Stimulated activated memory B cell treated with anti-CD40 and anti-IgM and Interleukin-4, amounts not matched to agents 10 μg/mL and 1 μg/mL and 100 μg/mL, for 72 hours (primary cell): ENCODE measurements at regions not wholly inside any gene's neighbourhood (a gene's known extent, or its start where the extent isn't known, plus 50 kb on each side); places are given as distances from the start of the nearest gene placed in this dataset.
"Not testable (repeated sequence)": the region's sequence is repeated elsewhere in the genome, so short reads cannot be mapped to it uniquely, and the experiment has no call there.

Experiments used
- ATAC-seq: fragments of 150-1000 bp; cut with Tn5 transposase; 2 replicates; pipeline ENCODE4 v1.10.0; 2021
- H3K27ac Mint-ChIP-seq: one replicate; pipeline ENCODE4 v1.8.0; 2022; ENCODE audit warnings: mild to moderate bottlenecking, mixed read lengths
- H3K27me3 Mint-ChIP-seq: one replicate; pipeline ENCODE4 v1.8.0; 2022; ENCODE audit warnings: mixed read lengths
- H3K36me3 Mint-ChIP-seq: one replicate; pipeline ENCODE4 v1.8.0; 2022; ENCODE audit warnings: mixed read lengths
- H3K4me1 Mint-ChIP-seq: one replicate; pipeline ENCODE4 v1.8.0; 2022; ENCODE audit warnings: mixed read lengths
- H3K4me3 Mint-ChIP-seq: one replicate; pipeline ENCODE4 v1.8.0; 2022; ENCODE audit warnings: mild to moderate bottlenecking, moderate library complexity, mixed read lengths
- H3K9me3 Mint-ChIP-seq: one replicate; pipeline ENCODE4 v1.8.0; 2022; ENCODE audit warnings: mixed read lengths

GRCh38 chr14:53444677-53445312, 291.7 kb upstream of the DDHD1 start:
- Mint-ChIP-seq H3K9me3 (no peaks in the 10 kb centered on the region), H3K27ac (no peak overlapping the region)

GRCh38 chr14:53441789-53442188, 288.7 kb upstream of the DDHD1 start:
- no peaks in the 10 kb centered on the region for H3K36me3 Mint-ChIP-seq

More at GRCh38 chr14:53444677-53445312, 291.7 kb upstream of the DDHD1 start:
- Mint-ChIP-seq H3K4me3 (no peak overlapping the region), H3K36me3 (no peaks in the 10 kb centered on the region), H3K27me3 (peaks cover 7% of the 10 kb centered on the region), H3K4me1 (no peaks in the 10 kb centered on the region)
- no peak for ATAC-seq

GRCh38 chr14:53437858-53438257, 284.7 kb upstream of the DDHD1 start:
- H3K36me3 Mint-ChIP-seq, result no peaks in the 10 kb centered on the region
- H3K9me3 Mint-ChIP-seq, result peaks cover 5% of the 10 kb centered on the region
- H3K27ac Mint-ChIP-seq, result no peak overlapping the region
- H3K4me1 Mint-ChIP-seq, result no peaks in the 10 kb centered on the region
- no peaks in the 10 kb centered on the region for H3K27me3 Mint-ChIP-seq
- no peak overlapping the region for H3K4me3 Mint-ChIP-seq
- no peak for ATAC-seq

More at GRCh38 chr14:53441789-53442188, 288.7 kb upstream of the DDHD1 start:
- Mint-ChIP-seq H3K4me3 (no peak overlapping the region), H3K9me3 (peaks cover 5% of the 10 kb centered on the region), H3K27me3 (no peaks in the 10 kb centered on the region), H3K4me1 (no peaks in the 10 kb centered on the region), H3K27ac (no peak overlapping the region)
- ATAC-seq, result no peak

GRCh38 chr14:53432378-53432802, 279.3 kb upstream of the DDHD1 start:
- no peak overlapping the region for H3K4me3 Mint-ChIP-seq
- H3K36me3 Mint-ChIP-seq, result no peaks in the 10 kb centered on the region
- H3K27me3 Mint-ChIP-seq, result no peaks in the 10 kb centered on the region
- no peaks in the 10 kb centered on the region for H3K9me3 Mint-ChIP-seq
- peak; percentile 59 for ATAC-seq
- H3K27ac Mint-ChIP-seq, result no peak overlapping the region
- no peaks in the 10 kb centered on the region for H3K4me1 Mint-ChIP-seq

- ATAC-seq, result no peak
- Mint-ChIP-seq H3K9me3 (peaks cover 4% of the 10 kb centered on the region), H3K4me3 (no peak overlapping the region), H3K4me1 (no peaks in the 10 kb centered on the region), H3K27ac (no peak overlapping the region), H3K27me3 (no peaks in the 10 kb centered on the region), H3K36me3 (no peaks in the 10 kb centered on the region)
Observed at GRCh38 chr14:53430870-53431269, 277.7 kb upstream of the DDHD1 start.

GRCh38 chr14:53412819-53413675, 259.9 kb upstream of the DDHD1 start:
- Mint-ChIP-seq H3K27ac (no peak overlapping the region), H3K9me3 (peaks cover 16% of the 10 kb centered on the region), H3K36me3 (peaks cover 14% of the 10 kb centered on the region), H3K4me3 (no peak overlapping the region), H3K27me3 (no peaks in the 10 kb centered on the region), H3K4me1 (no peaks in the 10 kb centered on the region)
- peak; percentile 58 for ATAC-seq

GRCh38 chr14:53411125-53411524, 258.0 kb upstream of the DDHD1 start:
- Mint-ChIP-seq H3K27ac (no peak overlapping the region), H3K4me3 (no peak overlapping the region), H3K27me3 (no peaks in the 10 kb centered on the region), H3K4me1 (no peaks in the 10 kb centered on the region), H3K9me3 (peaks cover 3% of the 10 kb centered on the region), H3K36me3 (peaks cover under 1% of the 10 kb centered on the region)
- ATAC-seq, result no peak

GRCh38 chr14:53409969-53410368, 256.8 kb upstream of the DDHD1 start:
- no peak for ATAC-seq
- H3K9me3 Mint-ChIP-seq, result no peaks in the 10 kb centered on the region
- no peak overlapping the region for H3K4me3 Mint-ChIP-seq
- no peaks in the 10 kb centered on the region for H3K27me3 Mint-ChIP-seq
- no peaks in the 10 kb centered on the region for H3K4me1 Mint-ChIP-seq
- H3K36me3 Mint-ChIP-seq, result no peaks in the 10 kb centered on the region
- H3K27ac Mint-ChIP-seq, result no peak overlapping the region

- Mint-ChIP-seq H3K4me3 (no peak overlapping the region), H3K36me3 (no peaks in the 10 kb centered on the region), H3K27ac (no peak overlapping the region), H3K9me3 (no peaks in the 10 kb centered on the region), H3K4me1 (no peaks in the 10 kb centered on the region), H3K27me3 (no peaks in the 10 kb centered on the region)
- no peak for ATAC-seq
Observed at GRCh38 chr14:53409289-53409688, 256.2 kb upstream of the DDHD1 start.

- Mint-ChIP-seq H3K9me3 (no peaks in the 10 kb centered on the region), H3K4me1 (no peaks in the 10 kb centered on the region), H3K27ac (no peak overlapping the region), H3K36me3 (no peaks in the 10 kb centered on the region), H3K4me3 (no peak overlapping the region), H3K27me3 (no peaks in the 10 kb centered on the region)
- peak; percentile 8 for ATAC-seq
Observed at GRCh38 chr14:53408175-53408879, 255.2 kb upstream of the DDHD1 start.

- Mint-ChIP-seq H3K27me3 (no peaks in the 10 kb centered on the region), H3K9me3 (no peaks in the 10 kb centered on the region), H3K36me3 (no peaks in the 10 kb centered on the region), H3K4me3 (no peak overlapping the region), H3K27ac (no peak overlapping the region), H3K4me1 (no peaks in the 10 kb centered on the region)
- no peak for ATAC-seq
Observed at GRCh38 chr14:53406519-53406918, 253.4 kb upstream of the DDHD1 start.

GRCh38 chr14:53401646-53402045, 248.5 kb upstream of the DDHD1 start:
- Mint-ChIP-seq H3K27ac (no peak overlapping the region), H3K27me3 (peaks cover 9% of the 10 kb centered on the region), H3K9me3 (peaks cover 4% of the 10 kb centered on the region), H3K36me3 (no peaks in the 10 kb centered on the region), H3K4me1 (no peaks in the 10 kb centered on the region), H3K4me3 (no peak overlapping the region)
- no peak for ATAC-seq

- peaks cover 12% of the 10 kb centered on the region for H3K9me3 Mint-ChIP-seq
- H3K4me1 Mint-ChIP-seq, result no peaks in the 10 kb centered on the region
- no peak overlapping the region for H3K4me3 Mint-ChIP-seq
- H3K27ac Mint-ChIP-seq, result no peak overlapping the region
- peaks cover 9% of the 10 kb centered on the region for H3K27me3 Mint-ChIP-seq
- no peak for ATAC-seq
- H3K36me3 Mint-ChIP-seq, result no peaks in the 10 kb centered on the region
Observed at GRCh38 chr14:53399057-53399456, 245.9 kb upstream of the DDHD1 start.

GRCh38 chr14:53398616-53399015, 245.5 kb upstream of the DDHD1 start:
- Mint-ChIP-seq H3K4me3 (no peak overlapping the region), H3K36me3 (no peaks in the 10 kb centered on the region), H3K27ac (no peak overlapping the region), H3K9me3 (peaks cover 12% of the 10 kb centered on the region), H3K27me3 (peaks cover 9% of the 10 kb centered on the region), H3K4me1 (no peaks in the 10 kb centered on the region)
- no peak for ATAC-seq

- not testable (repeated sequence) for H3K4me1 Mint-ChIP-seq, H3K27me3 Mint-ChIP-seq, H3K36me3 Mint-ChIP-seq, ATAC-seq, H3K27ac Mint-ChIP-seq, H3K4me3 Mint-ChIP-seq
- peaks cover 12% of the 10 kb centered on the region for H3K9me3 Mint-ChIP-seq
Observed at GRCh38 chr14:53395267-53395666, 242.1 kb upstream of the DDHD1 start.
